ENCODE measurements at regions not wholly inside any gene's neighbourhood (a gene's known extent, or its start where the extent isn't known, plus 50 kb on each side); places are given as distances from the start of the nearest gene placed in this dataset.

- intact Hi-C loops (cut with DNase I; ENCODE audit: low total_unique reads): no loop called here
- no peaks in the 10 kb centered on the region for H3K36me3 ChIP-seq
- no peak overlapping the region for H3K4me3 ChIP-seq
- no peaks in the 10 kb centered on the region for H3K9me3 ChIP-seq
- no peaks in the 10 kb centered on the region for H3K27me3 ChIP-seq (replicated peaks in 1 of 7)
- no peak for TF ChIP-seq POLR2AphosphoS5 (IDR thresholded peaks at IDR 0.05)
- TF ChIP-seq POLR2A (IDR thresholded peaks at IDR 0.05): no peak
- TF ChIP-seq CTCF (IDR thresholded peaks at IDR 0.05 in 8 of 11, conservative IDR thresholded peaks at IDR 0.05 in 3 of 11): no peak
- H3K27ac ChIP-seq: no peak overlapping the region
- DNase-seq: peak; percentile 58
- no peaks in the 10 kb centered on the region for H3K4me1 ChIP-seq
- WGBS, 5 donors: 91 to 96% (median 93%) methylated on average over 14 to 15 of the region's 15 CpGs
Measured at GRCh38 chr1:106747791-106748190, 308.7 kb upstream of the PRMT6 start.

GRCh38 chr1:106748606-106749005 lies 307.9 kb upstream of the PRMT6 start:
- 63 to 85% (median 75%) methylated on average over 2 of the region's 2 CpGs for WGBS, 5 donors
- TF ChIP-seq CTCF (IDR thresholded peaks at IDR 0.05 in 8 of 11, conservative IDR thresholded peaks at IDR 0.05 in 3 of 11) (no peak), POLR2AphosphoS5 (IDR thresholded peaks at IDR 0.05) (no peak), POLR2A (IDR thresholded peaks at IDR 0.05) (no peak)
- intact Hi-C loops (cut with DNase I; ENCODE audit: low total_unique reads): no loop called here

GRCh38 chr1:106749491-106749890 lies 307.0 kb upstream of the PRMT6 start:
- Histone ChIP-seq H3K27ac (no peak overlapping the region), H3K4me1 (no peaks in the 10 kb centered on the region), H3K4me3 (no peak overlapping the region), H3K27me3 (replicated peaks in 1 of 7) (no peaks in the 10 kb centered on the region), H3K36me3 (no peaks in the 10 kb centered on the region), H3K9me3 (no peaks in the 10 kb centered on the region)
- DNase-seq: no peak
- 34 to 94% (median 36%) methylated on average over 2 of the region's 2 CpGs for WGBS, 5 donors
- TF ChIP-seq POLR2AphosphoS5 (IDR thresholded peaks at IDR 0.05) (no peak), POLR2A (IDR thresholded peaks at IDR 0.05) (no peak), CTCF (IDR thresholded peaks at IDR 0.05 in 8 of 11, conservative IDR thresholded peaks at IDR 0.05 in 3 of 11) (no peak)
- intact Hi-C loops (cut with DNase I; ENCODE audit: low total_unique reads): no loop called here

More at GRCh38 chr1:106748606-106749005, 307.9 kb upstream of the PRMT6 start:
- Histone ChIP-seq H3K9me3 (no peaks in the 10 kb centered on the region), H3K36me3 (no peaks in the 10 kb centered on the region), H3K4me3 (no peak overlapping the region), H3K4me1 (no peaks in the 10 kb centered on the region), H3K27ac (no peak overlapping the region), H3K27me3 (replicated peaks in 1 of 7) (no peaks in the 10 kb centered on the region)
- DNase-seq: no peak

- H3K36me3 ChIP-seq: no peaks in the 10 kb centered on the region
- H3K4me1 ChIP-seq: no peaks in the 10 kb centered on the region
- TF ChIP-seq POLR2AphosphoS5 (IDR thresholded peaks at IDR 0.05) (no peak), POLR2A (IDR thresholded peaks at IDR 0.05) (no peak), CTCF (IDR thresholded peaks at IDR 0.05 in 8 of 11, conservative IDR thresholded peaks at IDR 0.05 in 3 of 11) (no peak)
- H3K27ac ChIP-seq: no peak overlapping the region
- no peaks in the 10 kb centered on the region for H3K27me3 ChIP-seq (replicated peaks in 1 of 7)
- intact Hi-C loops (cut with DNase I; ENCODE audit: low total_unique reads): no loop called here
- 58 to 74% (median 70%) methylated on average over 1 of the region's 1 CpG for WGBS, 5 donors
- H3K9me3 ChIP-seq: no peaks in the 10 kb centered on the region
- no peak overlapping the region for H3K4me3 ChIP-seq
- no peak for DNase-seq
Measured at GRCh38 chr1:106749906-106750305, 306.6 kb upstream of the PRMT6 start.
